Peyer's patch (tissue), 4 donors: ENCODE measurements at regions not wholly inside any gene's neighbourhood (a gene's known extent, or its start where the extent isn't known, plus 50 kb on each side); places are given as distances from the start of the nearest gene placed in this dataset.

Experiments used
- DNase-seq, 3 donors: peaks; one replicate each; pipeline ENCODE4 v3.0.0-alpha.2; 2017 to 2019
- H3K27ac ChIP-seq, 4 donors: fragments of 200-600 bp; sonication (generic); one replicate each; pipeline ENCODE4 v1.5.1; 2016 to 2019
- H3K27me3 ChIP-seq, 2 donors: fragments of 200-600 bp; sonication (generic); one replicate each; pipeline ENCODE4 v1.5.1; 2019
- H3K36me3 ChIP-seq, 3 donors: fragments of 200-600 bp; sonication (generic); one replicate each; pipeline ENCODE4 v1.5.1; 2016 to 2019
- H3K4me1 ChIP-seq, 4 donors: fragments of 200-600 bp; sonication (generic); one replicate each; pipeline ENCODE4 v1.5.1; 2016 to 2019
- H3K4me3 ChIP-seq, 4 donors: fragments of 200-600 bp; sonication (generic); 1 replicate in 3 of 4; 2 replicates in 1 of 4; pipeline ENCODE4 v1.5.1; 2016 to 2019; ENCODE audit warnings: mild to moderate bottlenecking in 1 of 4
- H3K9me3 ChIP-seq, 4 donors: fragments of 200-600 bp; sonication (generic); one replicate each; pipeline ENCODE4 v1.5.1; 2016 to 2019; ENCODE audit warnings: mild to moderate bottlenecking in 1 of 4
- POLR2A ChIP-seq, 2 donors: fragments of 450-650 bp; IDR thresholded peaks; one replicate each; pipeline ENCODE4 v1.5.1; 2017; ENCODE audit warnings: antibody characterized with exemption in 2 of 2, mild to moderate bottlenecking in 2 of 2, moderate library complexity in 2 of 2
- TF ChIP-seq, protein P1 (sequence below), 6 experiments: fragments of 450-650 bp in 4 of 6; fragments of 200-600 bp in 2 of 6; sonication (generic) in 1 of 6; IDR thresholded peaks; one replicate each; pipeline ENCODE4 v1.5.1; 2017 to 2019; ENCODE audit warnings: antibody characterized with exemption in 6 of 6, mild to moderate bottlenecking in 3 of 6, moderate library complexity in 1 of 6

DNA sequence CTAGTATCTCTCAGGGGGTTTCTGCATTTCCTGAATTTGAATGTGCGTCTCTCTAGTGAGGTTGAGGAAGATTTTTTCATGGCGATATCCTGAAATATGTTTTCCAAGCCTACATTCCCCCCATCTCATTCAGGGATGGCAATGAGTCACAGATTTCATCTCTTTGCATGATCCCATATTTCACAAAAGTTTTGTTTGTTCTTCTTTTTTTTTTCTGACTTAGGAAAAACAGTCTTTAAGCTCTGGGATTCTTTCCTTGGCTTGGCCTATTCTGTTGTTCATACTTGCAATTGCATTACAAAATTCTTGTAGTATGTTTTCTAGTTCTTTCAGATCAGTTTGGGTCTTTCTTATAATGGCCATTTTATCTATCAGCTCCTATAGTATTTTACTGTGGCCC is 136.5 kb downstream of the DSEL start:
- Histone ChIP-seq H3K4me3 (no peak overlapping the region), H3K9me3 (no peaks in the 10 kb centered on the region), H3K36me3 (no peaks in the 10 kb centered on the region), H3K27ac (no peak overlapping the region), H3K27me3 (no peaks in the 10 kb centered on the region), H3K4me1 (no peaks in the 10 kb centered on the region)
- no peak for DNase-seq
- TF ChIP-seq, protein P1, sequence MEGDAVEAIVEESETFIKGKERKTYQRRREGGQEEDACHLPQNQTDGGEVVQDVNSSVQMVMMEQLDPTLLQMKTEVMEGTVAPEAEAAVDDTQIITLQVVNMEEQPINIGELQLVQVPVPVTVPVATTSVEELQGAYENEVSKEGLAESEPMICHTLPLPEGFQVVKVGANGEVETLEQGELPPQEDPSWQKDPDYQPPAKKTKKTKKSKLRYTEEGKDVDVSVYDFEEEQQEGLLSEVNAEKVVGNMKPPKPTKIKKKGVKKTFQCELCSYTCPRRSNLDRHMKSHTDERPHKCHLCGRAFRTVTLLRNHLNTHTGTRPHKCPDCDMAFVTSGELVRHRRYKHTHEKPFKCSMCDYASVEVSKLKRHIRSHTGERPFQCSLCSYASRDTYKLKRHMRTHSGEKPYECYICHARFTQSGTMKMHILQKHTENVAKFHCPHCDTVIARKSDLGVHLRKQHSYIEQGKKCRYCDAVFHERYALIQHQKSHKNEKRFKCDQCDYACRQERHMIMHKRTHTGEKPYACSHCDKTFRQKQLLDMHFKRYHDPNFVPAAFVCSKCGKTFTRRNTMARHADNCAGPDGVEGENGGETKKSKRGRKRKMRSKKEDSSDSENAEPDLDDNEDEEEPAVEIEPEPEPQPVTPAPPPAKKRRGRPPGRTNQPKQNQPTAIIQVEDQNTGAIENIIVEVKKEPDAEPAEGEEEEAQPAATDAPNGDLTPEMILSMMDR (IDR thresholded peaks at IDR 0.05): no peak
- no peak for TF ChIP-seq POLR2A (IDR thresholded peaks at IDR 0.05)

DNA sequence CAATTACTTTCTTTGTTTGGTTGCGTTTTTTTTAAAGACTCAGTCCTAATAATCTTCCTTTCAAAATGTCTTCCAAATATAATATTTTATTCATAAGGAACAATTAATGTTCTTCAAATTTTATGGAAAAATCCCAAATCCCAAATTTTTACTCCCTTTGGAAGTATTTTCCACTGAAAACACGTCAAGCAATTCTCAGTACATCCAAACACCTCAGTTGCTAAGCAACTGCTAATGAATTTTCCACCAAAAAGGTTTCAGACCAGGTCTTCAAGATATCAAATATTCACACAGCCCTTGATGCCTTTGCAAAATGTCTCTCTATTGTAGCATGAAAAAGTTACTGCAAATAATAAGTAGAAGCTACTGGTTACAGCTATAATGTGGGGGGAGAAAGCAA is 140.1 kb downstream of the DSEL start:
- Histone ChIP-seq H3K9me3 (no peaks in the 10 kb centered on the region), H3K4me3 (no peak overlapping the region), H3K36me3 (no peaks in the 10 kb centered on the region), H3K27ac (no peak overlapping the region), H3K27me3 (no peaks in the 10 kb centered on the region), H3K4me1 (no peaks in the 10 kb centered on the region)
- TF ChIP-seq POLR2A (IDR thresholded peaks at IDR 0.05): no peak
- TF ChIP-seq, protein P1 (IDR thresholded peaks at IDR 0.05): no peak
- no peak for DNase-seq

DNA sequence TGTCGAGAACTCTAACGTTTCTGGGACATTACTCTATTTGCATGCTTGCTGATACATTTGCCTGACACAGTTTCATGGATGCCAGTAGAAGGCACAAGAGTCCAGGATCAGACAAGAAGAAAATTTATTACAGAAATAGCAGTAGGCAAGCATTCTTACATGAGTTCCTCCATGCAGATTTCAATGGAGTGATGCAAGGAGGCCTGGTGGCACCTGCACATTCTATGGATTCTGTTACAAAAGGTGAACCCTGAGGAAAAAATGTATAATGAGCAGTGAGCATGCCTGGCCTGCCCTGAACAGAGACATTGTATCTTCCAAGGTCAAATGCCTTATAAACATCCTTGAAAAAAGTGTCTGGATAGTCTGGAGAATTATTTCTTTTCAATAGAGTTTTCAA is 142.9 kb downstream of the DSEL start:
- no peak overlapping the region for H3K4me3 ChIP-seq
- DNase-seq: no peak
- TF ChIP-seq, protein P1 (IDR thresholded peaks at IDR 0.05): no peak
- TF ChIP-seq POLR2A (IDR thresholded peaks at IDR 0.05): no peak
- H3K27me3 ChIP-seq: no peaks in the 10 kb centered on the region
- H3K27ac ChIP-seq: no peak overlapping the region
- no peaks in the 10 kb centered on the region for H3K9me3 ChIP-seq
- H3K4me1 ChIP-seq: no peaks in the 10 kb centered on the region
- H3K36me3 ChIP-seq: no peaks in the 10 kb centered on the region

DNA sequence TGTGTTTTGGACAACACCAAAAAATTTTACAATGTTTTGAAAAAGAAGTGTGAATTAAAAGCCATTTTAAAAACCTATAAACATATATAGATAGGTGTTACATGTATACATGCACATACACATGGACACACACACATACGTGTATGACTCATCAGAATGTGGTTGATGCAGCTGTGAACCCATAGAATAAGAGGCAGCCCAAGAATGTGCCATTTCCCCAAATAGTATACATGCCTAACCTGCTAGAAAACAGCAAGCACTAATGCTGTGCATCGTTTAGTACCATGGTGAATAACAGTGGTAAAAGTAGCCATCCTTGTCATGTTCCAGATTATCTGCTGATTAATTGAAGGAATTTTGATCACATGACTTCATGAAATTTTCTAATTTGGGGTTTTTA is 149.0 kb downstream of the DSEL start:
- Histone ChIP-seq H3K36me3 (no peaks in the 10 kb centered on the region), H3K4me1 (no peaks in the 10 kb centered on the region), H3K27ac (no peak overlapping the region), H3K27me3 (no peaks in the 10 kb centered on the region), H3K4me3 (no peak overlapping the region), H3K9me3 (no peaks in the 10 kb centered on the region)
- no peak for TF ChIP-seq POLR2A (IDR thresholded peaks at IDR 0.05)
- TF ChIP-seq, protein P1 (IDR thresholded peaks at IDR 0.05): no peak
- DNase-seq: no peak

DNA sequence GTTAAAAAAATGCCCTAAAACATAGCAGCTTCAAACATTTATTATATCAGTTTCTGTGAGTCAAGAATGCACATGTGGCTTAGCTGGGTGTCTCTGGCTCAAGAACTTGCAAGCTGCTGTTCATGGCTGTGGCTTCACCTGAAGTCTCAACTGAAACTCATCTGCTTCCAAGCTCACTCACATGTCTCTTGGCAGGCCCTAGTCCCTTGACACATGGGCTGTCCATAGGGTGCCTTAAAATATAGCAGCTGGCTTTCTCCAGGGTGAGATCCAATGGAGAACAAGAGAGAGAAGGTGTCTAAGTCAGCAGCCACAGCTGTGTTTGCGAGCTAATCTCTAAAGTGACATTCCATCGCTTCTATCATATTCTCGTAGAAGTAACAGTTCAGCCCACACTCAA is 152.8 kb downstream of the DSEL start:
- Histone ChIP-seq H3K27me3 (no peaks in the 10 kb centered on the region), H3K27ac (no peak overlapping the region), H3K4me1 (no peaks in the 10 kb centered on the region), H3K36me3 (no peaks in the 10 kb centered on the region), H3K9me3 (no peaks in the 10 kb centered on the region), H3K4me3 (no peak overlapping the region)
- DNase-seq: no peak
- TF ChIP-seq, protein P1 (IDR thresholded peaks at IDR 0.05): no peak
- no peak for TF ChIP-seq POLR2A (IDR thresholded peaks at IDR 0.05)

DNA sequence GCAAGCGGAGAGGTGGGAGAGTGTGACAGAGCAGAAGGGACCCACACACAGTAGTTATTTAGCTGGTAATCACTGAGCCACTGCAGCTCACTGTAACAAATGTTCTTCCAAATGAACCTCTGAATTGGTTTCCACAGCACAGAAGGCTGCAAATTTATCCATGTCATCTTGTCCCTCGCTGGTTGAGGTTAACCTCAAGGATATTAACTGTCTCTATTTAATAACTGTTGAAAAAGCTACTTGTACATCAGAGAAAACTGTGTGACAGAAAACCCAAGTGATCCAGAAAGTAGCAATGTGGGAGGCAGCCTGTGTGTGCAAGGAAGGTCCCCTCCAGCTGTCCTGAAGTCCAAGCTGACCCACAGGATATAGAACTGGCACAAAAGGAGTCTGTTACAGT is 153.6 kb downstream of the DSEL start:
- DNase-seq: no peak
- Histone ChIP-seq H3K36me3 (no peaks in the 10 kb centered on the region), H3K4me3 (no peak overlapping the region), H3K27ac (no peak overlapping the region), H3K4me1 (no peaks in the 10 kb centered on the region), H3K9me3 (no peaks in the 10 kb centered on the region), H3K27me3 (no peaks in the 10 kb centered on the region)
- TF ChIP-seq POLR2A (IDR thresholded peaks at IDR 0.05): no peak
- TF ChIP-seq, protein P1 (IDR thresholded peaks at IDR 0.05): no peak
